Gastroesophageal sphincter (tissue), 4 donors: ENCODE measurements at regions not wholly inside any gene's neighbourhood (a gene's known extent, or its start where the extent isn't known, plus 50 kb on each side); places are given as distances from the start of the nearest gene placed in this dataset.

Experiments used
- ATAC-seq: fragments of 150-250 bp; one replicate; pipeline ENCODE4 v1.9.1; 2016; ENCODE audit warnings: mild to moderate bottlenecking, moderate library complexity
- H3K27ac ChIP-seq, 4 donors: fragments of 200-600 bp; sonication (generic) in 3 of 4; 1 replicate in 3 of 4; 2 replicates in 1 of 4; pipeline ENCODE4 v1.5.1; 2016 to 2019
- H3K27me3 ChIP-seq: fragments of 200-600 bp; sonication (generic); one replicate; pipeline ENCODE4 v1.5.1; 2019
- H3K36me3 ChIP-seq, 2 donors: fragments of 200-600 bp; sonication (generic); one replicate each; pipeline ENCODE4 v1.5.1; 2019; ENCODE audit warnings: control low read depth in 1 of 2
- H3K4me1 ChIP-seq, 3 donors: fragments of 200-600 bp; sonication (generic); 1 replicate in 2 of 3; 2 replicates in 1 of 3; pipeline ENCODE4 v1.5.1; 2016 to 2019; ENCODE audit warnings: control low read depth in 2 of 3
- H3K4me3 ChIP-seq, 2 donors: fragments of 200-600 bp; sonication (generic); one replicate each; pipeline ENCODE4 v1.5.1; 2019; ENCODE audit warnings: mild to moderate bottlenecking in 1 of 2, moderate library complexity in 1 of 2
- H3K9me3 ChIP-seq, 3 donors: fragments of 200-600 bp; sonication (generic); one replicate each; pipeline ENCODE4 v1.5.1; 2017 to 2019; ENCODE audit warnings: control low read depth in 2 of 3
- CTCF ChIP-seq, 4 experiments: fragments of 200-600 bp in 2 of 4; fragments of 450-650 bp in 2 of 4; sonication (generic) in 1 of 4; IDR thresholded peaks; one replicate each; pipeline ENCODE4 v1.5.1; 2017 to 2019; ENCODE audit warnings: antibody characterized with exemption in 4 of 4, mild to moderate bottlenecking in 2 of 4, moderate library complexity in 2 of 4
- EP300 ChIP-seq: sonication (generic); formaldehyde crosslinking; IDR thresholded peaks from one replicate; pipeline ENCODE4 v1.6.1; 2017; ENCODE audit warnings: antibody characterized with exemption, mild to moderate bottlenecking
- POLR2A ChIP-seq, 2 donors: fragments of 450-650 bp; IDR thresholded peaks; one replicate each; pipeline ENCODE4 v1.6.1; 2017; ENCODE audit warnings: antibody characterized with exemption in 2 of 2, mild to moderate bottlenecking in 2 of 2, moderate library complexity in 1 of 2
- POLR2AphosphoS5 ChIP-seq: sonication (generic); formaldehyde crosslinking; IDR thresholded peaks from one replicate; pipeline ENCODE4 v1.6.1; 2017; ENCODE audit warnings: antibody characterized with exemption
- WGBS, 2 donors: methylation state at CpG; one replicate each; pipeline ENCODE4 v1.1.5; 2018; ENCODE audit warnings: low coverage in 1 of 2; 5-methylcytosine and 5-hydroxymethylcytosine counted together

DNA sequence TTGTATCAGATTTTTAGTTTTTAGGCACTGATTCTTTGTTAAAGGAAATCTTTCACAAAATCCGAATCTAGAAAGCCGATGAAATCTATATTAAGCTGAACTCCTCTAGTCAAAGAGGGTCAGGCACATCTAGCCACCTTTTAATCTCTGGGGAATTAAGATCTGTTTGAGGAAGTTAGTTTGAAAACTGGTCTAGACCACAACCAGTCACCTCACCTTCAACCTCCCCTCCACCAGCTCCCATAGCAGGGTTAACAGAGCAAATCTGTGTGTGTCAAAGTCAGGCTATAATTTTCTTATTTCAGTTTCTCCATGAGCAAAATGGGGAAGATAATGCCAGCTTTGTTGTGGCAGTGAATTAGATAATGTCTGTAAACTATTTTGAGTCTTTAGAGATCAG is 110.0 kb upstream of the IGFBP7 start:
- Histone ChIP-seq H3K27ac (no peak overlapping the region), H3K4me1 (no peaks in the 10 kb centered on the region), H3K36me3 (no peaks in the 10 kb centered on the region), H3K27me3 (no peaks in the 10 kb centered on the region), H3K9me3 (no peaks in the 10 kb centered on the region), H3K4me3 (no peak overlapping the region)
- ATAC-seq, result no peak
- 56 to 82% methylated on average over 2 of the region's 2 CpGs for WGBS, 2 donors
- TF ChIP-seq CTCF (IDR thresholded peaks at IDR 0.05) (no peak), POLR2A (IDR thresholded peaks at IDR 0.05) (no peak)

- Histone ChIP-seq H3K4me3 (no peak overlapping the region), H3K9me3 (no peaks in the 10 kb centered on the region), H3K27me3 (no peaks in the 10 kb centered on the region), H3K27ac (no peak overlapping the region), H3K36me3 (no peaks in the 10 kb centered on the region), H3K4me1 (no peaks in the 10 kb centered on the region)
- no peak for ATAC-seq
- WGBS, 2 donors, result 81 to 94% methylated on average over 2 of the region's 2 CpGs
- TF ChIP-seq EP300, result no peak
- no peak for TF ChIP-seq POLR2A (IDR thresholded peaks at IDR 0.05)
- no peak for TF ChIP-seq CTCF (IDR thresholded peaks at IDR 0.05)
- no peak for TF ChIP-seq POLR2AphosphoS5
Measured at GRCh38 chr4:57219431-57219830, 109.2 kb upstream of the IGFBP7 start.

DNA sequence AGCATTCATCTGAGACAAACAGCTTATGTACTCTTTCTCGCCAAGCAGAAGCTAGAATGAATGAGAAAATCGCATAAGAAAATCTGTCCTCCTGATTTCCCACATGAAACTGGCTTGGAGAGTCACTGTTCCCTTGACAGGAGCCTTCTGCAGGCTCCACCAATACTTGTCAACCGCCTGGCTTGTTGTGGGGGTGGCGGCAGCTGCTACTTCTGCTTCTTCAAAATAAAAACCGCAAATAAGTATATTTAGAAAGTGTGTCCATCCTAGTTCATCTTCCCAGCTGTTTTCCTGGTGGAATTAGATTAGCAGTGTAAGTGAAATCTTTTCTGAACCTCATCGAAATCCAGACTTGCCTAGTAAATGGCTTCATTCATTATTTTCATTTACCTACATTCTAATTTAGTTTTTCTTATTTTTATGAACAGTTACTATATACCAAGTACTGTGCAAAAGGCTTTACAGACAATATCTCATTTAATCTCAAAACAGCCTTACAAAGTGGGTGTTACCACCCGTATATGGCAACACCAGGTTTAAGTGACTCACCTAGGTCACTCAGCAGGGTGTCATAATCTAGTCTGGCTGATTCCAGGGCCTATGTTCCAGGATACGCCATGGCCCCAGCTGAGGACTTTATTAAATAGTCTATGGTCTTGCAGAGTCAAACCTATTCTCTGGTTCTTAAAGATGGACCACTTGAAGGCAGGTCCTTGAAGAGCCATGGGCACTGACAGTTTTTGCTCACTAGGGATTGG is 104.6 kb upstream of the IGFBP7 start:
- no peaks in the 10 kb centered on the region for H3K27me3 ChIP-seq
- no peak overlapping the region for H3K27ac ChIP-seq
- H3K4me1 ChIP-seq, result no peaks in the 10 kb centered on the region
- H3K9me3 ChIP-seq, result no peaks in the 10 kb centered on the region
- H3K4me3 ChIP-seq, result no peak overlapping the region
- ATAC-seq, result no peak
- H3K36me3 ChIP-seq, result no peaks in the 10 kb centered on the region
- WGBS, 2 donors, result 79 to 93% methylated on average over 4 to 7 of the region's 8 CpGs
- TF ChIP-seq POLR2A (IDR thresholded peaks at IDR 0.05), result no peak
- no peak for TF ChIP-seq EP300
- TF ChIP-seq CTCF (IDR thresholded peaks at IDR 0.05), result no peak
- no peak for TF ChIP-seq POLR2AphosphoS5

DNA sequence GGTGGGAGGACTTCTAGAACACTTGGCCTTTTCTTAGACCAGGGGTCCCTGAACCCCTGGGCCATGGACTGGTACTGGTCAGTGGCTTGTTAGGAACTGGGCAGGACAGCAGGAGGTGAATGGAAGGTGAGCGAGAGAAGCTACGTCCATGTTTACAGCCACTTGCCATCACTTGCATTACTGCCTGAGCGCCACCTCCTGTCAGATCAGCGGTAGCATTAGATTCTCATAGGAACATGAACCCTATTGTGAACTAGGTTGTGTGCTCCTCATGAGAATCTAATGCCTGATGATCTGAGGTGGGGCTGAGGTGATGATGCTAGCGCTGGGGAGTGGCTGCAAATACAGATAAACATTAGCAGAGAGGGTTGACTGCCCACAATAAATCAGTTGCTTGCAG is 100.9 kb upstream of the IGFBP7 start:
- Histone ChIP-seq H3K27ac (no peak overlapping the region), H3K36me3 (no peaks in the 10 kb centered on the region), H3K4me3 (no peak overlapping the region), H3K27me3 (no peaks in the 10 kb centered on the region), H3K9me3 (no peaks in the 10 kb centered on the region), H3K4me1 (no peaks in the 10 kb centered on the region)
- ATAC-seq, result no peak
- no peak for TF ChIP-seq POLR2A (IDR thresholded peaks at IDR 0.05)
- TF ChIP-seq POLR2AphosphoS5, result no peak
- TF ChIP-seq EP300, result no peak
- TF ChIP-seq CTCF (IDR thresholded peaks at IDR 0.05), result no peak
- 83 to 100% methylated on average over 1 to 2 of the region's 5 CpGs for WGBS, 2 donors

DNA sequence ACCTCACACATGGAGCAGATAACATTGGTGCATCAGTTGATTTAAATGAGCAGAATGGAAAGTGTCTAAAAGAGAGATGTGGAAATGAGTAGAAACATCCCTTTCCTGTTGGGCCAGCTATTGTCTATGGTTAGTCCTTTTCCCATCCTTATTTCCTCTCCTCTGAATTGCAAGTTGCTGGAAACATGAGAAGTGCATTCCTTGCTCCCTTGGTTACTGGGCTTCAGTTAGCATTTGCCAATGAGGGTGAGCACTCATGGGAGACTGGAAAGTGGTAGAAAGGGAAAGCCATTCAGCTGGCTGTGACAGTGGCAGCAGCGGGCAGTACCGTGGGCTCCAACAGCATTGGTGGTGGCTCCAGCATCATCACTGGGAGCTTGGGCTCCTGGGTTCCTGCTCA is 96.0 kb upstream of the IGFBP7 start:
- Histone ChIP-seq H3K9me3 (no peaks in the 10 kb centered on the region), H3K27me3 (no peaks in the 10 kb centered on the region), H3K27ac (no peak overlapping the region), H3K4me1 (no peaks in the 10 kb centered on the region), H3K4me3 (no peak overlapping the region), H3K36me3 (no peaks in the 10 kb centered on the region)
- no peak for ATAC-seq
- 43 to 100% methylated on average over 1 to 2 of the region's 2 CpGs for WGBS, 2 donors
- no peak for TF ChIP-seq POLR2A (IDR thresholded peaks at IDR 0.05)
- TF ChIP-seq EP300, result no peak
- TF ChIP-seq POLR2AphosphoS5, result no peak
- no peak for TF ChIP-seq CTCF (IDR thresholded peaks at IDR 0.05)
